GM13977 (cell line): ENCODE measurements at regions not wholly inside any gene's neighbourhood (a gene's known extent, or its start where the extent isn't known, plus 50 kb on each side); places are given as distances from the start of the nearest gene placed in this dataset.

ENCODE experiments used
- DNase-seq: peaks from one replicate; pipeline ENCODE4 v3.0.0; 2012; ENCODE audit warnings: low spot score
- CTCF ChIP-seq: IDR thresholded peaks from 2 replicates; pipeline ENCODE4 v1.5.1; 2012; ENCODE audit warnings: mild to moderate bottlenecking, control low read depth; ENCODE audit not compliant: insufficient read depth; ENCODE audit errors: extremely low read depth, missing control alignments
- in situ Hi-C: fragments of 300-500 bp; cut with MboI; formaldehyde crosslinking; loops from one replicate; pipeline ENCODE4 v1.12.0; 2022; ENCODE audit warnings: low sequenced_read_pairs, low pct_unique_long_range_greater_than_20kb, mixed read lengths, inconsistent platforms; ENCODE audit not compliant: unreplicated experiment

GRCh38 chr14:98146416-98146815, 1125.6 kb downstream of the BCL11B start:
- in situ Hi-C loops, result no loop called here
- TF ChIP-seq CTCF, result no peak
- DNase-seq, result no peak

- in situ Hi-C loops, result no loop called here
- no peak for DNase-seq
- TF ChIP-seq CTCF, result no peak
Observed at GRCh38 chr14:98154254-98154653, 1117.7 kb downstream of the BCL11B start.

- TF ChIP-seq CTCF, result no peak
- in situ Hi-C loops, result no loop called here
- no peak for DNase-seq
Observed at GRCh38 chr14:98156411-98156810, 1115.6 kb downstream of the BCL11B start.

- TF ChIP-seq CTCF, result no peak
- in situ Hi-C loops, result no loop called here
Observed at GRCh38 chr14:98160901-98161300, 1111.1 kb downstream of the BCL11B start.

GRCh38 chr14:98161356-98161755, 1110.6 kb downstream of the BCL11B start:
- no peak for DNase-seq
- no peak for TF ChIP-seq CTCF
- in situ Hi-C loops, result no loop called here

More at GRCh38 chr14:98160901-98161300, 1111.1 kb downstream of the BCL11B start:
- no peak for DNase-seq

- DNase-seq, result no peak
- in situ Hi-C loops, result no loop called here
- no peak for TF ChIP-seq CTCF
Observed at GRCh38 chr14:98162856-98163805, 1108.9 kb downstream of the BCL11B start.
